HCT116 (cell line): ENCODE measurements at regions not wholly inside any gene's neighbourhood (a gene's known extent, or its start where the extent isn't known, plus 50 kb on each side); places are given as distances from the start of the nearest gene placed in this dataset.

Source experiments
- ATAC-seq: fragments of 200-7000 bp; cut with Tn5 transposase; 2 replicates; pipeline ENCODE4 v1.9.1; 2020; ENCODE audit warnings: mild to moderate bottlenecking, moderate library complexity
- BruUV-seq: library from RNA; stranded (reverse); fragments of 400-500 nt; replicated peaks from 2 replicates; lab custom pipeline; 2021; lab: Mats Ljungman, UMichigan
- CTCF ChIA-PET: fragments of 300-600 bp; sonication (Branson Sonifier 250); formaldehyde crosslinking; loops from one replicate; lab custom pipeline; 2021; ENCODE audit warnings: antibody characterized with exemption; lab: Charles Lee
- POLR2A ChIA-PET: fragments of 300-600, 350-600 bp; sonication (Branson Sonifier 250); formaldehyde crosslinking; loops from one replicate; lab custom pipeline; 2021; ENCODE audit warnings: antibody characterized with exemption; lab: Charles Lee
- RAD21 ChIA-PET, 2 experiments: fragments of 300-600 bp; sonication (Branson Sonifier 250); formaldehyde crosslinking; loops; one replicate each; lab custom pipeline; 2023; ENCODE audit warnings: low total read pairs in 2 of 2; ENCODE audit not compliant: uncharacterized antibody in 2 of 2, unreplicated experiment in 2 of 2, low non-redundant PET in 1 of 2; lab: Charles Lee
- DNase-seq: peaks from one replicate; pipeline ENCODE4 v3.0.0-alpha.2; 2010; ENCODE audit warnings: low read depth, low spot score
- H2AFZ ChIP-seq: fragments of 200-600 bp; shearing (Covaris generic), sonication (generic); 2 replicates; pipeline ENCODE4 v1.6.1; 2017; ENCODE audit warnings: low read depth, mixed run types, mixed read lengths, antibody characterized with exemption, low read length; ENCODE audit not compliant: poor library complexity, severe bottlenecking
- H3K27ac ChIP-seq: 2 replicates; pipeline ENCODE4 v1.5.1; 2012; ENCODE audit warnings: low read depth, low read length
- H3K27me3 ChIP-seq: fragments of 200-600 bp; sonication (generic); 2 replicates; pipeline ENCODE4 v1.6.1; 2016; ENCODE audit warnings: mixed run types, low read length, mixed read lengths; ENCODE audit not compliant: insufficient read depth
- H3K36me3 ChIP-seq, 2 experiments: fragments of 200-500 bp in 1 of 2; fragments of 200-600 bp in 1 of 2; sonication (Bioruptor generic) in 1 of 2; sonication (generic) in 1 of 2; 2 replicates each; pipeline versions ENCODE4 v1.5.1 to v1.6.1; 2014 to 2016; ENCODE audit warnings: low read length in 2 of 2, inconsistent platforms in 1 of 2, mixed read lengths in 1 of 2, mixed run types in 1 of 2; ENCODE audit not compliant: insufficient read depth in 2 of 2, control insufficient read depth in 1 of 2
- H3K4me1 ChIP-seq, 2 experiments: fragments of 200-600 bp in 1 of 2; sonication (generic) in 1 of 2; 2 replicates each; pipeline versions ENCODE4 v1.5.1 to v1.6.1; 2012 to 2017; ENCODE audit warnings: low read length in 2 of 2, inconsistent platforms in 1 of 2, mild to moderate bottlenecking in 1 of 2, mixed read lengths in 1 of 2, mixed run types in 1 of 2, moderate library complexity in 1 of 2; ENCODE audit not compliant: insufficient read depth in 2 of 2, control insufficient read depth in 1 of 2
- H3K4me2 ChIP-seq: fragments of 200-600 bp; sonication (generic); 2 replicates; pipeline ENCODE4 v1.6.1; 2017; ENCODE audit warnings: mixed run types, low read length, mixed read lengths
- H3K4me3 ChIP-seq, 2 experiments: fragments of 200-600 bp in 1 of 2; sonication (generic) in 1 of 2; replicated peaks in 1 of 2; 2 replicates each; pipeline ENCODE4 v1.5.1; 2011 to 2016; ENCODE audit warnings: low read length in 2 of 2, control low read depth in 1 of 2, low read depth in 1 of 2, mild to moderate bottlenecking in 1 of 2, mixed read lengths in 1 of 2, mixed run types in 1 of 2
- H3K79me2 ChIP-seq: fragments of 200-600 bp; sonication (generic); 2 replicates; pipeline ENCODE4 v1.6.1; 2017; ENCODE audit warnings: mild to moderate bottlenecking, mixed run types, low read length, moderate library complexity, mixed read lengths; ENCODE audit not compliant: insufficient read depth
- H3K9ac ChIP-seq: fragments of 200-600 bp; sonication (generic); 2 replicates; pipeline ENCODE4 v1.6.1; 2016; ENCODE audit warnings: low read length, mixed read lengths
- H3K9me2 ChIP-seq: fragments of 200-600 bp; sonication (generic), shearing (Covaris generic); 2 replicates; pipeline ENCODE4 v1.6.1; 2017; ENCODE audit warnings: mixed run types, mild to moderate bottlenecking, moderate library complexity; ENCODE audit not compliant: insufficient read depth
- H3K9me3 ChIP-seq, 2 experiments: fragments of 200-500 bp in 1 of 2; fragments of 200-600 bp in 1 of 2; sonication (Bioruptor generic) in 1 of 2; sonication (generic) in 1 of 2; 2 replicates each; pipeline ENCODE4 v1.6.1; 2014 to 2017; ENCODE audit warnings: low read length in 2 of 2, mixed read lengths in 2 of 2, inconsistent platforms in 1 of 2, low read depth in 1 of 2, mild to moderate bottlenecking in 1 of 2, mixed run types in 1 of 2, moderate library complexity in 1 of 2; ENCODE audit not compliant: control insufficient read depth in 1 of 2, insufficient read depth in 1 of 2
- H4K20me1 ChIP-seq: fragments of 200-600 bp; sonication (generic), shearing (Covaris generic); 2 replicates; pipeline ENCODE4 v1.6.1; 2017; ENCODE audit warnings: mixed run types, mild to moderate bottlenecking, moderate library complexity; ENCODE audit not compliant: insufficient read depth
- CBX3 ChIP-seq: IDR thresholded peaks from 2 replicates; pipeline ENCODE4 v1.6.1; 2012; ENCODE audit warnings: low read depth
- CEBPB ChIP-seq: IDR thresholded peaks from 2 replicates; pipeline ENCODE4 v1.6.1; 2012; ENCODE audit warnings: low read depth
- FOSL1 ChIP-seq: IDR thresholded peaks from 2 replicates; pipeline ENCODE4 v1.6.1; 2012; ENCODE audit warnings: low read depth
- JUND ChIP-seq: IDR thresholded peaks from 2 replicates; pipeline ENCODE4 v1.6.1; 2012
- POLR2A ChIP-seq: IDR thresholded peaks from 2 replicates; pipeline ENCODE4 v1.7.0; 2011; ENCODE audit warnings: borderline replicate concordance; ENCODE audit not compliant: insufficient read depth, insufficient read length; ENCODE audit errors: extremely low read depth
- POLR2AphosphoS5 ChIP-seq: IDR thresholded peaks from 2 replicates; pipeline ENCODE4 v1.6.1; 2011; ENCODE audit warnings: mild to moderate bottlenecking, low read depth, low read length, moderate library complexity
- RAD21 ChIP-seq: IDR thresholded peaks from 2 replicates; pipeline ENCODE4 v1.6.1; 2012; ENCODE audit warnings: low read depth, mild to moderate bottlenecking
- SIN3A ChIP-seq: IDR thresholded peaks from 2 replicates; pipeline ENCODE4 v1.6.1; 2012; ENCODE audit warnings: low read depth
- SP1 ChIP-seq: IDR thresholded peaks from 2 replicates; pipeline ENCODE4 v1.6.1; 2012; ENCODE audit warnings: low read depth
- SRF ChIP-seq: IDR thresholded peaks from 2 replicates; pipeline ENCODE4 v1.6.1; 2012; ENCODE audit warnings: low read depth
- ZNF274 ChIP-seq: fragments of 200-500 bp; sonication (Bioruptor generic); IDR thresholded peaks from 2 replicates; pipeline ENCODE4 v1.6.1; 2014; ENCODE audit warnings: mild to moderate bottlenecking, low read depth, low read length, inconsistent platforms
- intact Hi-C: fragments of 100-400 bp; cut with micrococcal nuclease; formaldehyde crosslinking; loops from 2 replicates; pipeline ENCODE4 v1.10.0; 2022
- TF ChIP-seq, protein P1 (sequence below): IDR thresholded peaks from 2 replicates; pipeline ENCODE4 v1.6.1; 2011; ENCODE audit warnings: mild to moderate bottlenecking, low read length, moderate library complexity; ENCODE audit not compliant: insufficient replicate concordance; ENCODE audit errors: extremely low read depth
- TF ChIP-seq, protein P2 (sequence below): IDR thresholded peaks from 2 replicates; pipeline ENCODE4 v1.6.1; 2012

DNA sequence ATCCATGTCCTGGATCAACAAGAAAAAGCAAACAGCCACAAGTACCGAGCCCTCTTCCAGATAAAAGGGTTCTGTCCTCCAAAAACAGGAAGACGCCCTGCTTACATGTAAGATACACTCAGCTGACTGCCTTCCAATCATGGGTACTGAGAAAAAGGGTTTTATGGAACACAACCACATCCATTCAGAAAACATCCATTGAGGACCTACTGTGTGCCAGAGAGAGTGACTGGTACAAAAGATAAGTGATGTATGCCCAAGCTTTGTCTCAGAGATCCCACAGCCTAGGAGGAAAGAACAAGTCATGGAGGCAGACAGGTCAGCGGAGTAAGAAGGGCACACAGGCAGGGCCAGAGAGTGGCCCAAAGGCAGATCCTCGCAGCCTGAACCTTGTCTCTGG is 94.8 kb upstream of the SSTR4 start:
- Histone ChIP-seq H3K9me3 (no peaks in the 10 kb centered on the region), H3K4me2 (no peak overlapping the region), H3K4me3 (no peak overlapping the region), H3K9me2 (no peaks in the 10 kb centered on the region), H3K79me2 (no peaks in the 10 kb centered on the region), H3K4me1 (no peaks in the 10 kb centered on the region), H3K36me3 (no peaks in the 10 kb centered on the region), H3K9ac (no peak overlapping the region), H4K20me1 (no peaks in the 10 kb centered on the region), H2AFZ (no peak overlapping the region), H3K27ac (no peak overlapping the region), H3K27me3 (peaks cover 55% of the 10 kb centered on the region)
- TF ChIP-seq, protein P1, sequence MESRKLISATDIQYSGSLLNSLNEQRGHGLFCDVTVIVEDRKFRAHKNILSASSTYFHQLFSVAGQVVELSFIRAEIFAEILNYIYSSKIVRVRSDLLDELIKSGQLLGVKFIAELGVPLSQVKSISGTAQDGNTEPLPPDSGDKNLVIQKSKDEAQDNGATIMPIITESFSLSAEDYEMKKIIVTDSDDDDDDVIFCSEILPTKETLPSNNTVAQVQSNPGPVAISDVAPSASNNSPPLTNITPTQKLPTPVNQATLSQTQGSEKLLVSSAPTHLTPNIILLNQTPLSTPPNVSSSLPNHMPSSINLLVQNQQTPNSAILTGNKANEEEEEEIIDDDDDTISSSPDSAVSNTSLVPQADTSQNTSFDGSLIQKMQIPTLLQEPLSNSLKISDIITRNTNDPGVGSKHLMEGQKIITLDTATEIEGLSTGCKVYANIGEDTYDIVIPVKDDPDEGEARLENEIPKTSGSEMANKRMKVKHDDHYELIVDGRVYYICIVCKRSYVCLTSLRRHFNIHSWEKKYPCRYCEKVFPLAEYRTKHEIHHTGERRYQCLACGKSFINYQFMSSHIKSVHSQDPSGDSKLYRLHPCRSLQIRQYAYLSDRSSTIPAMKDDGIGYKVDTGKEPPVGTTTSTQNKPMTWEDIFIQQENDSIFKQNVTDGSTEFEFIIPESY, result no peak
- TF ChIP-seq JUND (no peak), CEBPB (no peak), CBX3 (no peak), FOSL1 (no peak), SIN3A (no peak), POLR2A (no peak), POLR2AphosphoS5 (no peak), SP1 (no peak), SRF (no peak), ZNF274 (no peak), RAD21 (no peak)
- TF ChIP-seq, protein P2, sequence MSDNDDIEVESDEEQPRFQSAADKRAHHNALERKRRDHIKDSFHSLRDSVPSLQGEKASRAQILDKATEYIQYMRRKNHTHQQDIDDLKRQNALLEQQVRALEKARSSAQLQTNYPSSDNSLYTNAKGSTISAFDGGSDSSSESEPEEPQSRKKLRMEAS, result no peak
- BruUV-seq, result no TSS peak
- DNase-seq, result no peak
- POLR2A ChIA-PET, result no interaction called here
- RAD21 ChIA-PET, result no interaction called here
- no peak for ATAC-seq
- intact Hi-C loops, result no loop called here
- CTCF ChIA-PET, result no interaction called here
